WTC11 (cell line): ENCODE measurements at regions not wholly inside any gene's neighbourhood (a gene's known extent, or its start where the extent isn't known, plus 50 kb on each side); places are given as distances from the start of the nearest gene placed in this dataset.

Source experiments
- ZBTB21 ChIP-seq: sonication (generic); formaldehyde crosslinking; IDR thresholded peaks from 2 replicates; pipeline ENCODE4 v1.8.1; 2023; ENCODE audit warnings: mild to moderate bottlenecking, missing genetic modification reagents, borderline replicate concordance
- TF ChIP-seq, protein P1 (sequence below): fragments of 200-600 bp; IDR thresholded peaks from 2 replicates; pipeline ENCODE4 v1.8.0; 2022; ENCODE audit warnings: antibody characterized with exemption

DNA sequence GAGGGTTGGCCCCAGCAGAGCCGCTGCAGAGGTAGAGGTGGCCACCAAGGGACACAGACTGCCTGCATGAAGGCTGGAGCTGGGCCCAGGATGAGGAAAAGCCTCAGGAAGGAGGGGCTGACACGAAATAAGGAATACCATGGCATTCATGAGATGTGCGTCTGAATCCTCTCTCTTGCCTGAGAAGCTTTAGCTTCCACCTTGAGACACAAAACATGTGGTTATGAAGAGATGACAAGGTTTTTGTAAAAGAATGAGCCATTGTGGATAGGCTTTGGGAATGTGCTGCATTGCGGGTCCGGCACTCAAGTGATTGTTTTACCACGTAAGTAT is 82.7 kb downstream of the DAD1 start:
- TF ChIP-seq ZBTB21 (CRISPR knock-in tag), result no peak
- TF ChIP-seq, protein P1, sequence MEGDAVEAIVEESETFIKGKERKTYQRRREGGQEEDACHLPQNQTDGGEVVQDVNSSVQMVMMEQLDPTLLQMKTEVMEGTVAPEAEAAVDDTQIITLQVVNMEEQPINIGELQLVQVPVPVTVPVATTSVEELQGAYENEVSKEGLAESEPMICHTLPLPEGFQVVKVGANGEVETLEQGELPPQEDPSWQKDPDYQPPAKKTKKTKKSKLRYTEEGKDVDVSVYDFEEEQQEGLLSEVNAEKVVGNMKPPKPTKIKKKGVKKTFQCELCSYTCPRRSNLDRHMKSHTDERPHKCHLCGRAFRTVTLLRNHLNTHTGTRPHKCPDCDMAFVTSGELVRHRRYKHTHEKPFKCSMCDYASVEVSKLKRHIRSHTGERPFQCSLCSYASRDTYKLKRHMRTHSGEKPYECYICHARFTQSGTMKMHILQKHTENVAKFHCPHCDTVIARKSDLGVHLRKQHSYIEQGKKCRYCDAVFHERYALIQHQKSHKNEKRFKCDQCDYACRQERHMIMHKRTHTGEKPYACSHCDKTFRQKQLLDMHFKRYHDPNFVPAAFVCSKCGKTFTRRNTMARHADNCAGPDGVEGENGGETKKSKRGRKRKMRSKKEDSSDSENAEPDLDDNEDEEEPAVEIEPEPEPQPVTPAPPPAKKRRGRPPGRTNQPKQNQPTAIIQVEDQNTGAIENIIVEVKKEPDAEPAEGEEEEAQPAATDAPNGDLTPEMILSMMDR, result no peak
